Activated T-cell treated with anti-CD3 and anti-CD28 coated beads for 24 hours (primary cell): ENCODE measurements at regions not wholly inside any gene's neighbourhood (a gene's known extent, or its start where the extent isn't known, plus 50 kb on each side); places are given as distances from the start of the nearest gene placed in this dataset.

ENCODE experiments used
- DNase-seq: peaks from one replicate; pipeline ENCODE4 v3.0.0-alpha.2; 2020; ENCODE audit warnings: low read depth

DNA sequence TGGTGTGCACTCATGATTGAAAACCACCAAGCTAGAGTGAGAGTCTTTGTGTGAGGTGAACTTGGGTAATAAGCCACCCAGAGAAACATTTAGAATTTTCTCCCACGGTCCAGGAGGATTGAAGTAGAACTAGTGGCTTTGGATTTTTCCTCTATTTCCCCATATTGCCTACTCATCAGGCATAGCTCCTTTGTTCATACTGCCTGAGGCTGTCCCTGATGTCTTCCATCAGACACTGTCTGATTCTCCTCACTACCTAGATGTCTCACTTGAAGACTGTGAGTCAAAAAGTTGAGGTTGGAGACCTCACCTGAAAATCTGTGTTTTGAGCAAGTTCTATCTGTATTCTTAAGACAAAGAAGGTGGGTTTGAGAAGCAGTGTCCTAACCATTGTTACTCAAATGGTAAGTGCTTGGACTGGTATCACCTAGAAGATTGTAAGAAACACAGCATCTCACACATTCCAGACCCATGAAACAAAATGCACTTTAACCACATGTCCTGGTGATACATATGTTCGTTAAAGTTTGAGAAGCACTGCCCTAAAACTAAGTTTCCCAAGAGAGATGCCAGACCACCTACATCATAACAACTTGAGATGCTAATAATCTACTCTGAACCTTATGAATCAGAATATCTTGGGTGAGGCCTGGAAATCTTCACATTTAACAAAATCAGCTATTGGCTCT, 523.4 kb upstream of the BTBD3 start:
- no peak for DNase-seq

GRCh38 chr20:11395581-11395980, 522.1 kb upstream of the BTBD3 start:
- no peak for DNase-seq

- no peak for DNase-seq
Observed at GRCh38 chr20:11401988-11402387, 515.7 kb upstream of the BTBD3 start.

- DNase-seq: no peak
Observed at GRCh38 chr20:11403711-11404110, 514.0 kb upstream of the BTBD3 start.

DNA sequence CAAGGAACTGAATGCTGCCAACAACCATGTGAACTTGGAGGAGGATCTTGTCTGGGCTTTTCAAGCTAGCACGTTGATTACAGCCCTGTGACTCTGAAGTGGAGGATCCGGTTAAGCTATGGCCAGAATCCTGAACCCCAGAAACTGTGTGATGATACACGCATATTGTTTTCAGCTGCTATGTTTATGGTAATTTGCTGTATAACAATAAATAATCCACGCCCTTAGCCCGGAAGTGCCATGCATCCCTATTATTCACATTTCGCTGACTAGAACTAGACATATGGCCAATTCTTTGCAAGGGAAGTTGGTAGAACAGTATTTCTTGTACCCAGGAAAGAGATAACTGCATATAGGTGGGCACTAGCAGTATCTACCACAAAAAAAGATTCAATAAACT, 510.8 kb upstream of the BTBD3 start:
- DNase-seq: no peak

GRCh38 chr20:11409561-11409960, 508.1 kb upstream of the BTBD3 start:
- DNase-seq: no peak

DNA sequence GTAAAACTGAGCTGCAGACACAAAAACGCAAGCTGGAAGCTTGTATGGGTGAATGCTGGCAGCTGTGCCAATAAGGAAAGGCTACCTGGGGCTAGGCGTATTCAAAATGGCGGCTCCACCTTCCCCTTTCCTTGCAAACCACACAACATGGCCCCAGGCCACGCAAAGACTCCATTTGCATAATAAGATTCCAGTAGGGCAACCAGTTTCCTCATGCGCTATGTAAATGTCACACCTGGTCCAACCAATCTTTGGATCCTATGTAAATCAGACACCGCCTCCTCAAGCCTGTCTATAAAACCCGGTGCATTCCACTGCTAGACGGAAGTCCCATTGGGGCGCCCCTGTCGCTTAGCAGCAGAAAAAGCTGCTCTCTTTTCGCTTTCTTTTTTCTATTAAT, 505.9 kb upstream of the BTBD3 start:
- no peak for DNase-seq

- DNase-seq: no peak
Observed at GRCh38 chr20:11426948-11427347, 490.7 kb upstream of the BTBD3 start.

- no peak for DNase-seq
Observed at GRCh38 chr20:11429168-11429567, 488.5 kb upstream of the BTBD3 start.

DNA sequence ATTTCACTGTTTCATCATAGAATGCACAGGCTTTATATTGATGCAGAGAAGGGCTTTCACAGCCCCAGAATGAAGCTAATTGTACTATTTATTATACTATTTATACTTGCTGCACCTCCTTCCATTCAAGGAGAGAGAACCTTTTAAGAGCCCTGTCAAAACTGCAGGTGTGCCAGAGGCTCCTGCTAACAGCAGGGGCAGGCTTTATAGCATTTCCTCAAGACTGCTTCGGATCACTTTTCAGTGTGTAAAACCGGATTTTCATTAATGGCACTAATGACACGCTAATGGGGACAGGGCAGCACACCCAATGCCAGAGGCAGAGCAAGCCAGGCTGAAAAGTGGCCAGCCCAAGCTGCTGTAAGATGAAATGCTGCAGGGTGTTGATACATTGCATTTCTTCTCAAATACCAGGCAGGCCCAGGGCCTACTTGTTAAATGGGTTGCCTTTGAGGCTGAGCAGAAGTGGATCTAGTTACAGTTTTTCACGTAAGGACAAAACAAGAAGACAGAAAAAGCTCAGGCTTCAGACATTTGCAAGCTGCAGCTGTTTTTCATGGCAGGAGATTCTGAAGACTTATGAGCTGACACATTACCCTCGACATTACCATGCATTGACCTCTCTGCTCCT, 487.7 kb upstream of the BTBD3 start:
- DNase-seq: no peak

DNA sequence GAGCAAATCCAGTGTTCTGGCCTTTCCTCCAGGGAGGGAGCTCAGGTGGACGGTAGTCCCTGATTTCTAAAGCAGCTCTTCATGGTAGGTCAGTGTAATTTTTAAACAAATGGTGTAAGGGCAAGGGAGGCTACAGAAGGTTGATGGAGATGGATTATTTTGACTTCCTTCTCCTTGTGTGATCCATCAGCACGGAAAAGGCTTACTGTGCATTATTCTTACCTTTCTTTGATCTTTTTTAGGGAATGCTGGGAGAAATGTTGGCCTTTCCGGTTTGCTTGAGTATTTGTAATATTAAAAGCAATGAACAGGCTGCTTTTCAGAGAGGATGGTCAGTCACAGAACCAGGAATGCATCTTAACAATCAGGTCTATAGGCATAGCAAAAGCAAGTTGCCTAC, 487.0 kb upstream of the BTBD3 start:
- no peak for DNase-seq

GRCh38 chr20:11431621-11432020, 486.1 kb upstream of the BTBD3 start:
- DNase-seq: no peak

- no peak for DNase-seq
Observed at GRCh38 chr20:11432407-11432806, 485.3 kb upstream of the BTBD3 start.

DNA sequence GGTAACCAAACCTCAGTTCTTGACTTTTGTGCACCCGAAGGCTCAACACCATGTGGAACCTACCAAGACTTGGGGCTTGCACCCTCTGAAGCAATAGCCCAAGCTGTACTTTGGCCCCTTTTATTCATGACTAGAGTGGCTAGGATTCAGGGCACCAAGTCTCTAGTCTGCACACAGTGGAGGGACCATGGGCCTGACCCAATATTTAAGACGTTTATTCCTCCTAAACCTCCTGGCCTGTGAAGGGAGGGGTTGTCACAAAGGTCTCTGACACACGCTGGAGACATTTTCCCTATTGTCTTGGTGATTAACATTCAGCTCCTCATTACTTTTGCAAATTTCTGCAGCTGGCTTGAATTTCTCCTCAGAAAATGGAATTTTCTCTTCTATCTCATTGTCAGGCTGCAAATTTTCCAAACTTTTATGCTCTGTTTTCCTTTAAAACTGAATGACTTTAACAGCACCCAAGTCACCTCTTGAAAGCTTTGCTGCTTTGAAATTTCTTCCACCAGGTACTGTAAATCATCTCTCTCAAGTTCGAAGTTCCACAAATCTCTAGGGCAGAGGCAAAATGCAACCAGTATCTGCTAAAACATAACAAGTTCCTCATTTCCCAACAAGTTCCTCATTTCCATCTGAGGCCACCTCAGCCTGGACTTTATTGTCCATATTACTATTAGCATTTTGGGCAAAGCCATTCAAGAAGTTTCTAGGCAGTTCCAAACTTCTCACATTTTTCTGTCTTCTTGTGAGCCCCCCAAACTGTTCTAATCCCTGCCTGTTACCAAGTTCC, 481.4 kb upstream of the BTBD3 start:
- DNase-seq: no peak

GRCh38 chr20:11437090-11437489, 480.6 kb upstream of the BTBD3 start:
- DNase-seq: no peak

DNA sequence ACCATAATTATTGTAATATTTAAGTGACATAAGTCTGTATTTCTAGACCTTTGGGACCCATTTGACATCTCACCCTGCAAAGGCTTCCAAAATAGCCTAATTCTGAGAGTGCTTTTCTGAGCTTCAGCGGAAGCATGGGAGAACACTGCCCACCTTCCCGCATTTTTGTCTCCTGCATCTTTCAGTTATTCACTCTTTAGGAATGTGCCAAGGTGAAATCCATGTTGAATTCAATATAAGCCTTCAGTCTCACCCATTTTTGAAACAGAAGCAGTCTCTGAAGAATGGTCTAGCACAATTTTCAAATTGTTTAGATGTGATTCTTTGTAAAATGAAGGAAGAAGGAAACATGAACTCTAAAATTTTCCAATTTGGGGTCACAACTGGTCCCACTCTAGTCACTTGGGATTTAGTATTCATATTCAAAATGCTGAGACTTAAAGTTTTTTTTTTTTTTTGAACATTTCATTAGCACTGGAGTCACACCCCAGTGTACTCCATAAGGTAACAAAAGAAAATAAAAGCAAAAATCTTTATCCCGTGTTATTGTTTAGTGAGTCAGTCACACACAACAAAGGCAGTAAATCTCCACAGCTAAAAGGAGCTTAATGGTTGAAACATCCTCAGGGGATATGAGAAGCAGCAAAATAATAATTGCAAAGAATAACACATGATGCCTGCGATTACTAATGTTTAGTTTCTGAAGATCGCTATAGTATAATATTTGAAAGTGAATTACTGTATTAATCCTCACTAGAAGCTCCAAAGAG, 479.9 kb upstream of the BTBD3 start:
- DNase-seq: no peak

- DNase-seq: no peak
Observed at GRCh38 chr20:11438412-11438811, 479.3 kb upstream of the BTBD3 start.

DNA sequence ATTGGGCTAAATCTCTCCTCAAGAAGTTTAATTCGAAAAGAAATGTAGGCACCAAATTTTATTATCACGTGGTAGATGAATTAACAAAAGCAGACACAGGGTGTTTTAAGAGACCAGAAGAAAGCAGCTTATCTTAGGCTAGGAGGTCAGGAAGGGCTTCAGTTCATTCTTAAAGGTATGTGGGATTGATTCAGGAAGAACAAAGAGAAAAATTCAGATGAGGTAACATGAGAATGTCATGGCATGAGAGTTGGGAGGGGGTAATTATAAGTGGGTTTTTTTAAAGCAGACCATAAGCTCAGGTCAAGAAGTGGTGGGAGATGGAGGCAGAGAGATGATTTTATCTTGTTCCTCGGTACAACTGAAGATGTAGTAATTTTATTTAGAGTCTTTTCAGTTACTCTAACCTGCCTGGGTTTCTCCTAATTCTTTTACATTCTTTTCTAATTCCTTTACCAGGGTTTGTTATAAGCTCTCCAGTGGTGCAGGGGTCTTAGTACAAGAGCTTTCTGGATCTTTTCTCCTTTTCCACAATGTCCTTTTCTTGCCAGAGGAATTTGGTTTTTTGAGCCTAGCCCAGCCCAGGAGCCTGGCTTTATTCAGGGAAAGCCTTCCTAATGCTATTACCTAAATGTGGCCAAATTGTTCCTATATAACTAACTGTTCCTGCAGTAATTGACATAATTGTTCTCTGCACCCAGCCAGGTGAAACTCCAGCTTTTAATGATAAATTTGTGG, 474.1 kb upstream of the BTBD3 start:
- DNase-seq: no peak

GRCh38 chr20:11445161-11445560, 472.5 kb upstream of the BTBD3 start:
- DNase-seq: no peak

DNA sequence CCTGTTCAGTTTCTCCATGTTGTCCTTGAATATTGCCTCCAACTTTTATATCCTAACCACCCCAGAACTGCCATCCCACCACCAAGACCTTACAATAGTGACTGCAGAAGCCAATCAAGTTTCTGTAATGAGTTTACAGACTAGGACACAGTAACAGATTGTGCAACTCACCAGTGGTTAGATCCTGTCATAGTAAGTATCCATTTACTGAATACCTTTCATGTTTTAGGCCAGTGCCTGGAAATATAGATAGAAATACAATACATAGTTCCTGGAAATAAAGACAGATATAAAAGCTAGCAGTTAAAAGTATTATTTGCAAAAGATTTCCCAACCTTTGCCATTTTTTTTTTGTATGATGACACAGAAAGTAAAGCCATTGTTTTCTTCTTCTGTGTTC, 471.8 kb upstream of the BTBD3 start:
- DNase-seq: no peak

DNA sequence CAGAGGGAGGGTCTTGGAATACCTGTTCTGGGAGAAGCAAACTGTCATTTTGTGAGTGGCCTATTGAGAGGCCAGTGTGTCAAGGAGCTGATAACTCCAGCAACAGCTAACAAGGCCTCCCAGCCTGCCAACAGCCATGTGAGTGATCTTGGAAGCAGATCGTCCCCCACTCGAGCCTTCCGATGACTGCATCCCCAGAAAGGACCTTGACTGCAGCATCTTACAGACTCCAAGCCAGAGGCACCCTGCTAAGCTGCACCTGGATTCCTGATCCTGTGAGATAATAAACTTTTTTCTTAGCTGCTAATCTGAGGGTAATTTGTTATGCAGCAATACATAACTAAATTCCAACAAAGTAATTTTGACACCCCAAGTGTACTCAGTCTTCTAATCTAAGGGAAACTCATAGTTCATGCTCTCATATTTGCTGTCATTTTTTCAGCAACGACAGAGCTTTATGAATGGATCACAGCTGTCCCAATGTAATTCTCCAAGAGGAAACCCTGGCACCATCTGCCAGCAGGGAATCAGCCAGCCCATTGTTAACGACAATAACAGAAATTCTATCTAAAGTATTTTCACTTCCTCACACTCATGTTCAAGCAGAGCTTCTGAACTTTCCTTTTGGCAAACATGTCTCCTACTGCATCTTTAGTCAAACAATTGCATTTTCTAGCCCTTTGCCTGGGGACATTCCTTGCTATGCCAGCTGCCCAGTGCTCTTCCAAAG, 470.2 kb upstream of the BTBD3 start:
- no peak for DNase-seq
